ENCODE measurements at regions not wholly inside any gene's neighbourhood (a gene's known extent, or its start where the extent isn't known, plus 50 kb on each side); places are given as distances from the start of the nearest gene placed in this dataset.
"Not testable (repeated sequence)": the region's sequence is repeated elsewhere in the genome, so short reads cannot be mapped to it uniquely, and the experiment has no call there.

GRCh38 chr15:35206060-35206675 is 121.1 kb upstream of the NANOGP8 start:
- DNase-seq = no peak

- DNase-seq = no peak
Measured at GRCh38 chr15:35198197-35198596, 113.1 kb upstream of the NANOGP8 start.

DNA sequence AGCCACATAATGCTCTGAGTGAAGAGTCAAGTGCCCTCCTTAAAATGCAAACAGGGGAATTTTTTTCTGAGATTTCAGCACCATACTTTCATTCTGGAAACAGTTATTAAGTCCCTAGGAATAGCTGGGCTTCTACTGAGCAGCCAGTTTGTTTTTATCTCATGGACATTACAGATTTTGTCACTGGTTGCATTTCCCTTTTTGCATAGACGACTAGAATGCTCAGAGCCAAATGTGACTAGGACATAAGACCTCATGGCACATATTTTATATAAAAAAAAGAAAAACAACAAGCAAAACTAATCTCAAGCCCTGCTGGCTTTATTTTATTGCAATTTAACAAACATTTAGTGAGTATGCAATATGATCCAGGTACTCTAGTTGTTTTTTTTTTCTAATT is 112.7 kb upstream of the NANOGP8 start:
- DNase-seq = no peak

DNA sequence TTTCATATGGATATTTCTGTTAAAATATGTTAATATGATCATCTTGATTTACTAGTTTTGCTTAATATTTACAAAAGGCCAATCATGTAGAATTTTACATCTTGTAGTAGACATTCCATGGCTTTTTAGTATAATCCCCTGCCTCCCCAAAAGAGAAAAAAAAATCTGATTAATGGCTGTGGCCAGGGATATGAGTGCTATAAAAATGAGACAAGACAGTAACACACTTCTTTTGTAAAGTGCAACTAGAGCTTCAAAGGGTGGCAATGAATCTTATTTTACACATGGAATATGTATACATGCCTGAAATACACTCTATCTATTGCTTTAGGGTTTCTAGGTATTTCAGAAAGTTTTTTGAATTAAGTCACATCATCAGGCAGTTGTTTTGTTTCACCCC is 112.2 kb upstream of the NANOGP8 start:
- no peak for DNase-seq

- no peak for DNase-seq
Measured at GRCh38 chr15:35196273-35196672, 111.2 kb upstream of the NANOGP8 start.

GRCh38 chr15:35195649-35196048 is 110.6 kb upstream of the NANOGP8 start:
- no peak for DNase-seq

GRCh38 chr15:35195031-35195430 is 109.9 kb upstream of the NANOGP8 start:
- DNase-seq = no peak

- DNase-seq = no peak
Measured at GRCh38 chr15:35194296-35194695, 109.2 kb upstream of the NANOGP8 start.

GRCh38 chr15:35191783-35192182 is 106.7 kb upstream of the NANOGP8 start:
- no peak for DNase-seq

DNA sequence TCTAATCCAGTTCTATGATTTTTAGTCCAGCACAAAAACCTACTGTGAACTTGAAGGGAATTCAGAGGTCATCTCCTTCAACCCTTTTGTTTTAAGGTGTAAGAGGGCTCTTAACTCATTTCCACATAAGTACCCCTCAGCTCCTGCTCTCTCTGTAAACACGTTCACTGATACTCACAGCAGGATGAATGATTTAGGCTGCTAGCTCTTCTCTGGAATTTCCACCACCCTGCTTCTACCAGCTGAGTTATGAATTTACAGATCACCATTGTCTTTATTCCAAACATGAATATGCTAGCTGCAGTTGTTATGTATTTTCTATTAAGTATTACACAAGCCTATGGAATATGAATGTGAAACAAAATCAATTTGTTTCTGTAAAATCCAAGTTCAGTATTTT is 101.3 kb upstream of the NANOGP8 start:
- no peak for DNase-seq

GRCh38 chr15:35184646-35185045 is 99.6 kb upstream of the NANOGP8 start:
- DNase-seq = no peak

DNA sequence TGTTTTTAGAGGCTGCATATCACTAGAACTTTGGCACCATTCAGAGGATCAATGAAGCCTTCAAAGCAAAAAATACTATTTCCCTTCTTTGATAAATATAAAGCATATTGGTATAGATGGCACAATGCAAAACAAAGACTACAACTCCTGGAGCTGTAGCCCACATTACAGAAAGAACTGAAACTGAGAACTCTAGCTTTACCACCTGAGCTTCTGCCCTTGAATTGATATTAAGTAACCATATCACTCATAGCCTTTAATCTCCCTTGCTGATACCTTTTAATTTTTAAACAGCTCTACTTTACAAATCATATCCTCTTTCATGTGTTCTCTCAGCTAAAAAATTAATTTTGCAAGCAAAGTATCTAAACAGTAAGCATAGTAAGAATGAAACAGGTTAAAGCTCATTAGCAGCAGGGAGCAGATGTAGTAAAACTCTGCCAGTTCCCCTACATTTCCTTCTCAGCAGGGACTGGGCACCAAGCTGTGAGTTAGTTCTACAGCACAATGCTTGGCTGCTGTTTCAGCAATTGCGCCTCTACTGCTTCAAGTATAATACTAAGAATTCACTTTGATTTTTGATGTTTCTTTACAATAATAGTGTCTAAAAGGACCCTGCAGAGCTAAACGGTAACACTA is 97.9 kb upstream of the NANOGP8 start:
- peak; percentile 36 for DNase-seq

- DNase-seq = no peak
Measured at GRCh38 chr15:35181538-35181937, 96.4 kb upstream of the NANOGP8 start.

DNA sequence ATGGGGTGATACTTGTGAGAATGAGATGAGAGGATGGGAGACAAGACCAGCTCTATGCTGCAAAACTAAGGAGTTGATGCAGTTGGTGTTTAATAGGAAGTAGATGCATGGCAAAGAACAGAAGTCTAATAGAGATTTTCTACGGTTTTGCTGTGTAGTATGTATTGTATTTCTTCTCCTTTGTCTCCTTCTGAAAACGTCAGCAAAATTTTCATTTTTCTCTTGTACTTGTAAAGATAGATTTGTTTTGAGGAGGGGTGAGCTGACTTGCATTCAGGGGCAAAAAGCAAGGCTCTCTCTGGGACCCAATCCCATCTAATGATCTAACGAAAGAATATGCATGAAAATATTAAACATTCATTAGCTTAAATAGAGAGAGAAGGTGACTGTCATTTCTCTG is 94.6 kb upstream of the NANOGP8 start:
- DNase-seq = no peak

GRCh38 chr15:35178186-35178585 is 93.1 kb upstream of the NANOGP8 start:
- not testable (repeated sequence) for DNase-seq

- no peak for DNase-seq
Measured at GRCh38 chr15:35174948-35175347, 89.9 kb upstream of the NANOGP8 start.

DNA sequence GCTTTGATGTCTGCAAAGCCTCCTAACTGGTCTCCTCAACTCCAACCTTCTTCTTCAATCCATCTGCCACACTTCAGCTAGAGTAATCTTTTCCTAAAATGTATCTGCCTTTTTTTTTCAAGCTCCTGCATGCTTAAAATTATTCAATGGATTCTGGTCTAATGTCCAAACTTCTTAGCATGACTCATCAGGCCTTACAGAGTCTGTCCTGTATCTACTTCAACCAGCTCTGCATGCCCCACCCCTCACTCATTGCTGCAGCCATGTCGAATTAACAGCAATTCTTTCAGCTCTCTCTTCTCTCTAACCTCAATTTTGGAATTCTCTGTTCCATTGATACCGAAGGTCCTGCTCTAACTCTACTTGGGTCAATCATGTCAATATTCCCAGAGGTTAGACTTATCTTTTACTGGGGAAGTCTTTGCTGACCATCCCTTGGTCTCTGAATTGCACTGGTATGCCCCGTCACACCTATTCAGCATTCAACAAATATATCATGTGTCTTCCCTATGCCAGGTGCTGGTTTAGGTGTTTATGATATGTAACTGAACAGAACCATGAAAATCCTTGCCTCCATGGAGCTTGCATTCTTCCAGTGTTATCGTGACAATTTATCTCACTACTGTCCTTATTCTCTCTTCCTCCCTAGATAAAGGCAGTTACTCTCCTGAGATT is 88.5 kb upstream of the NANOGP8 start:
- DNase-seq = no peak

DNA sequence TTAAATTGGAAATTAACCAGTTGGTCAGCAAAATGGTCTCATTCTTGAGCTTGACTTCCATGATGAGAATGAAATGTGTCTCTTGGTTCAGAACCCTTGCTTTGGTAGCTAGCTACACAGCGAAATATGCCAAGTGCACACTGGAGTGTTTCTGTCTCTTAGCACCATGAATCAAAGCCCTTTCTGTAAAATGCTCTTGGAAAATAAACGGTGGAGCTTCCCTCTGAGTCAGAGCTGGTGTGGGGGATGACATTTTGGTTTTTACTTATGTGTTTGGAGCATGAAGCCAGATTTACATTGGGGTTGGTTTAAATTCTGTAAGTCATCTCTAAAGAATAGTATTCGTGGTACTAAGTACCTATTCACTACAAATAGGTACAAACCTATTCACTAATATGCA is 85.1 kb upstream of the NANOGP8 start:
- no peak for DNase-seq

DNA sequence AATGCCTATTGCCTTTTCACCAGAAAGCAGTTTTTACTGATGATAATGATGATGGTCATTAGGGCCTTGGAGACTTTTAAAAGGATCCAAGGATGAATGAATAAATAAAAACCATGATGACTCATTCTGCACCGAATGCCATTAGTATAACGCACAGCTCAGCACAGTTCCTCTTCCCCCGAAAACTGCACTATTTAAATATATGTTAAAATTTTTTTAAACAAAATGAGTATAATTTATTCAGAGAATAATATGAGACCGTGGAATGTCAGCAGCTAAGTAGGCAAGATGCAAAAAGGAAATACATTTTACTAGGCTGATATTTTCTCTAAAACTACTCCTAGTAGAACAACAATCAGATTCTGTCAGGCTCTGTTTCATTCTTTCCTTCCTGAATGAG is 83.4 kb upstream of the NANOGP8 start:
- no peak for DNase-seq

GRCh38 chr15:35167675-35168074 is 82.6 kb upstream of the NANOGP8 start:
- no peak for DNase-seq

DNA sequence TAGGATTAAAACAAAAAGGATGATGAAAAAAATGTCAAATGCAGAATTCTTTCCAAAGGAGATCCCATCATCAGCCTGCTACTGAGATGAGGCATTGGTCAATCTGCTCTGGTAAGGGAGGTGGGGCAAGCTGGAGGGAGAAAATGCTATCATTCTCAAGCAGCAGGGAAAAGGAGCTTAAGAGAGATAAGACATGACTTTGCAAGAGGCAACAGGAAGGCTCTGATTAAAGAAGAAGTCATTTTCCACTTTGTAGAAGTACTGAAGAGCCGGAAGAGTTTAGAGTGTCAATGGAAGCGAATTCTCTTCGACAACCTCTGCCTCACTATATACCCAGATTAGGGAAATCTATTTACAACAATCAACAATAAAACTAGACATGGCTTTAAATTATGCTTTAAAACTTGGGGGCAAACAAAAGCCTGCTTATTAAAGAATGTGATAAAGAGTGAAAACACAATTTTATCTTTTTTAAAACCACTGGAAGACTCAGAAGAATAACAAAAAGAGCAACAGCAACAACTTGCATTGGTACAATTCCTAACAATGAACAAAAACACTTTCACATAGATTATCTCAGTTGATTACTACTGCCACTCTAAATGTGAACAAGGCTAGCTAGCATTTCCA is 81.8 kb upstream of the NANOGP8 start:
- no peak for DNase-seq

DNA sequence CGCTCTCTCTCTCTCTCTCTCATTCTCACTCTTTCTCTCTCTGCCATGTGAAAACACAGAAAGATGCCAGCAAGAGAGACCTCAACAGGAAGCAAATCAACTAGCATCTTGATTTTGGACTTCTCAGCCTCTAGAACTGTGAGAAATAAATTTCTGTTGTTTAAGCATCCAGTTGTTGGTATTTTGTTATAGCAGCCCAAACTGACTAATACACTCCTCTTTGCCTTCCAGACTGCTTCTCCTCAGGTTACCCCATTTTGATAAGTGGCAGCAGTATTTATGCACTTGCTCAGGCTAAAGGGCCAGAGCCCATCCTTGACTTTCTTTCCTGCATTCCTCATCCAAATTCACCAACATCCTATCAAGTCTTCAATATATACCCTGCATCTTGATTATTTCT is 76.6 kb upstream of the NANOGP8 start:
- no peak for DNase-seq

GRCh38 chr15:35159170-35159569 is 74.1 kb upstream of the NANOGP8 start:
- DNase-seq = no peak

- no peak for DNase-seq
Measured at GRCh38 chr15:35151782-35152181, 66.7 kb upstream of the NANOGP8 start.
